GM12874 (cell line): ENCODE measurements at regions not wholly inside any gene's neighbourhood (a gene's known extent, or its start where the extent isn't known, plus 50 kb on each side); places are given as distances from the start of the nearest gene placed in this dataset.

Experiments
- TF ChIP-seq, protein P1 (sequence below): IDR thresholded peaks from 2 replicates; pipeline ENCODE4 v1.5.1; 2011; ENCODE audit warnings: low read depth, mild to moderate bottlenecking, control low read depth, low read length, moderate library complexity; ENCODE audit not compliant: insufficient read depth

DNA sequence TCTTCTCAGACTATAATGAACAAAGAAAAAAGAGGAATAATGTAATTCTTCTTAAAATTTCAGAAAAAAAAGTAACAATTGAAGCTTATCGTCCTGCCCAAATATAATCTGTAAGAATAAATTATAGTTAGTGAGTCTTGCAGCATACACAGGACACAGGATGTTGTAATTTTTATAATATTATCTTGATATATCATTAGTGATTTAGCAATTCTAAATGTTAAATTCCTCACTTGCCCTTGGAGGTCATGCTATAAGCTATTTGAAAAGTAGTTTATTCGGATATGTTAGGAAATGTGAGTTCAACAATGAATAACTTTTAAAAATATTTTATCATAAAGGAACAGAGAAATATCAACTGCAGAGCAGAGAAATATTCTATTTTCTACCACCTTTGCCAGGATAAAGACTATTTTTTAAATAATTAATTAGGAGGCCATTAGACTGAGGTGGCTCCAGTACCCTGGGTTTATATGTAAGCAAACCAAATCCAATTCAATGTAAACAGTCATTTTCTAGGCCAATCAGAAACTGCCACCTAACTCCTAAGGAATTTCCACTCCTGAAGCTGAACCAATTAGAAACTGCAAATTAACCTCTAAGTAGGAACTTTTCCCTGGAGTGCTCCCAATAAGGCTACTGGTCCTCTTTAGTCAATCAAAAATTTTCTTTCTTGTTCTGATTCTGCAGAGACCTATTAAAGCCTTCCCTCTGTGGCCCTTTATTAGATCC, 1109.3 kb downstream of the ROBO2 start:
- TF ChIP-seq, protein P1, sequence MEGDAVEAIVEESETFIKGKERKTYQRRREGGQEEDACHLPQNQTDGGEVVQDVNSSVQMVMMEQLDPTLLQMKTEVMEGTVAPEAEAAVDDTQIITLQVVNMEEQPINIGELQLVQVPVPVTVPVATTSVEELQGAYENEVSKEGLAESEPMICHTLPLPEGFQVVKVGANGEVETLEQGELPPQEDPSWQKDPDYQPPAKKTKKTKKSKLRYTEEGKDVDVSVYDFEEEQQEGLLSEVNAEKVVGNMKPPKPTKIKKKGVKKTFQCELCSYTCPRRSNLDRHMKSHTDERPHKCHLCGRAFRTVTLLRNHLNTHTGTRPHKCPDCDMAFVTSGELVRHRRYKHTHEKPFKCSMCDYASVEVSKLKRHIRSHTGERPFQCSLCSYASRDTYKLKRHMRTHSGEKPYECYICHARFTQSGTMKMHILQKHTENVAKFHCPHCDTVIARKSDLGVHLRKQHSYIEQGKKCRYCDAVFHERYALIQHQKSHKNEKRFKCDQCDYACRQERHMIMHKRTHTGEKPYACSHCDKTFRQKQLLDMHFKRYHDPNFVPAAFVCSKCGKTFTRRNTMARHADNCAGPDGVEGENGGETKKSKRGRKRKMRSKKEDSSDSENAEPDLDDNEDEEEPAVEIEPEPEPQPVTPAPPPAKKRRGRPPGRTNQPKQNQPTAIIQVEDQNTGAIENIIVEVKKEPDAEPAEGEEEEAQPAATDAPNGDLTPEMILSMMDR: no peak

DNA sequence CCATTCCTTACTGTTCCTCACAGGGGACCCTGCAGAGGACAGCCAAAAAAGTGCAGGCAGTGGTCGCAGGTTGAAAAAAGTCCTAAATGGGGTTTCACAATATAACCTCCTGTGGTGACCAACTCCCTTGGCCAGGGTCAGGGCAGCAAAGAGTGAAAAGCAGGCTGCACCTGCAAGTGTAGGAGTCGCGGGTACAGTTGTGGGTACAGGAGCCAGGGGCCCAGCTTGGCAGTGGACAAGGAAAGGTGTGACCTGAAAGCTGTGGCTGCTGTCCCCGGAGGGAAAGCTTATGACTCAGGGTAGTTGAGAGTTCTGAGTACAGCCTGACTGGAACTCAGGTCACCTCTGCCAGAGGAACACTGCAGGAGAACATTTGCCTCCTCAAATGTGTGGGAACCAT, 1114.1 kb downstream of the ROBO2 start:
- TF ChIP-seq, protein P1: no peak

- TF ChIP-seq, protein P1: no peak
These were observed 1114.8 kb downstream of the ROBO2 start for GRCh38 chr3:78154521-78155186.

GRCh38 chr3:78161736-78162135, 1121.8 kb downstream of the ROBO2 start:
- TF ChIP-seq, protein P1: no peak

GRCh38 chr3:78163379-78163778, 1123.5 kb downstream of the ROBO2 start:
- TF ChIP-seq, protein P1: no peak

DNA sequence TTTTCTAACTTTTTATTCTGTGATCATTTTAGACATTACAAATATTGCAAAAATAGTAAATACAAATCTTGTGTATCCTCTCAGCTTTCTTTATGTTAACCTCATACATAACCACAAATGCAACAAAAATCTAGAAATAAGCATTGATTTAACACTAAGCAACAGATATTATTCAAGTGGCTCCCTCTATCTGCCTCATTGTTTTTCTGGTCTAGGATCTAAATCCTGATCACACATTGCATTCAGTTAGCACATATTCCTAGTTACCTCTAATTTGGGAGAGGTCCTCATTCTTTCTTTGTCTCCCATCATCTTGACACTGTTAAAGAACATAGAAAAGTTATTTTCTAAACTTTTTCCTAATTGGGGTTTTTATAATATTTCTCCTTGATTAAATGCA, 1126.0 kb downstream of the ROBO2 start:
- TF ChIP-seq, protein P1: no peak

DNA sequence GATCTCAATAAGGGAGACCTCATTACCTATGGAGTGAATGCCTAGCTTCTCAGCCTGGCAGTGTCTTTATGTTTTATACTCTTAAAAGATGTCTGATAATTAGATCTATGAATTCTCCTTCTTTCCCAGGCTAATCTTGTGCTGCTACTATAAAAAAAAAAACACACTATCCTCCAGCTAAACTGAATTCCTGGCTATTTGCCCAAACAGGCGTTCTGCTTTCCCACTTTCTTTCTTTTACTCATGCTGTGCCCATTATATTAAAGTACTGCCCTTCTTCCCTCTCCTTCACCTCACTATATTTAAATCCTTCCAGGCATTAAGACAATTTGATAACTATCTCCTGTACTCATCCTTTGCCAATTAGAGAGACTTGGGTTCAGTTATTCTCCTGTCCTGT, 1134.9 kb downstream of the ROBO2 start:
- TF ChIP-seq, protein P1: no peak
